ENCODE measurements at regions not wholly inside any gene's neighbourhood (a gene's known extent, or its start where the extent isn't known, plus 50 kb on each side); places are given as distances from the start of the nearest gene placed in this dataset.

DNA sequence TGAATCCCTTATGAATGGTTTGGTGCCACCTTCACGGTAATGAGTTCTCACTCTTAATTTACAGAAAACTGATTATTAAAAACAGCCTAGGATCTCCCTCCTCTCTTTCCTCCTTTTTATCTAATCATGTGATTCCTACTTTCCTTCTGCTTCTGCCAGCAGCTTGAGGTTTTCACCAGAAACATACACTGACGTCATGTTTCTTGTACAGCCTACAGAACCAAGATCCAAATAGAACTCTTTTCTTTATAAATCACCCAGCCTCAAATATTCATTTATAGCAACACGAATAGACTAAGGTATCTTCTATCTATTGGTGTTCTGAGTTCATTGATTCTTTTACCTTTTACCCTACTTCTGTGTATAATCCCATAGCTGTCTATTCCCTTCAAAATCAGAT lies 388.9 kb upstream of the CDH10 start:
- Mint-ChIP-seq H3K36me3 (ENCODE audit: insufficient read depth, unreplicated experiment) (no peaks in the 10 kb centered on the region), H3K4me1 (ENCODE audit: low read depth, unreplicated experiment) (no peaks in the 10 kb centered on the region), H3K27ac (ENCODE audit: unreplicated experiment) (no peak overlapping the region), H3K9me3 (ENCODE audit: unreplicated experiment) (no peaks in the 10 kb centered on the region), H3K27me3 (ENCODE audit: insufficient read depth, unreplicated experiment) (no peaks in the 10 kb centered on the region), H3K4me3 (ENCODE audit: unreplicated experiment) (no peak overlapping the region)
- Histone ChIP-seq H3K27me3 (replicated peaks; ENCODE audit: control insufficient read depth, insufficient read depth, low read length) (no peaks in the 10 kb centered on the region), H3K4me3 (ENCODE audit: low read depth, low read length) (no peak overlapping the region), H3K36me3 (ENCODE audit: control insufficient read depth, insufficient read depth, low read length) (no peaks in the 10 kb centered on the region), H3K9me3 (no peaks in the 10 kb centered on the region), H3K4me1 (no peaks in the 10 kb centered on the region)
- ChIA-PET CTCF (no interaction called here), POLR2A (no interaction called here)
- no peak for TF ChIP-seq CTCF (IDR thresholded peaks at IDR 0.05; ENCODE audit: insufficient read depth in 1 of 2, low read depth in 1 of 2, low read length in 1 of 2, severe bottlenecking in 1 of 2, unreplicated experiment in 1 of 2)
- intact Hi-C loops (cut with micrococcal nuclease; ENCODE audit: unreplicated experiment) = no loop called here
- BruUV-seq (replicated peaks) = no TSS peak
- no peak for DNase-seq

- H3K27me3 Mint-ChIP-seq (ENCODE audit: insufficient read depth, unreplicated experiment) = peaks cover 3% of the 10 kb centered on the region
- Histone ChIP-seq H3K9me3 (no peaks in the 10 kb centered on the region), H3K36me3 (ENCODE audit: control insufficient read depth, insufficient read depth, low read length) (no peaks in the 10 kb centered on the region), H3K4me1 (no peaks in the 10 kb centered on the region), H3K27me3 (replicated peaks; ENCODE audit: control insufficient read depth, insufficient read depth, low read length) (no peaks in the 10 kb centered on the region), H3K4me3 (ENCODE audit: low read depth, low read length) (no peak overlapping the region)
- BruUV-seq (replicated peaks) = no TSS peak
- H3K36me3 Mint-ChIP-seq (ENCODE audit: insufficient read depth, unreplicated experiment) = no peaks in the 10 kb centered on the region
- POLR2A ChIA-PET = no interaction called here
- no peaks in the 10 kb centered on the region for H3K4me1 Mint-ChIP-seq (ENCODE audit: low read depth, unreplicated experiment)
- no peaks in the 10 kb centered on the region for H3K9me3 Mint-ChIP-seq (ENCODE audit: unreplicated experiment)
- H3K27ac Mint-ChIP-seq (ENCODE audit: unreplicated experiment) = no peak overlapping the region
- no peak for TF ChIP-seq CTCF (IDR thresholded peaks at IDR 0.05; ENCODE audit: insufficient read depth in 1 of 2, low read depth in 1 of 2, low read length in 1 of 2, severe bottlenecking in 1 of 2, unreplicated experiment in 1 of 2)
- DNase-seq = no peak
- H3K4me3 Mint-ChIP-seq (ENCODE audit: unreplicated experiment) = no peak overlapping the region
- CTCF ChIA-PET = no interaction called here
- intact Hi-C loops (cut with micrococcal nuclease; ENCODE audit: unreplicated experiment) = no loop called here
These were observed 384.2 kb upstream of the CDH10 start for GRCh38 chr5:25029004-25029403.

- ChIA-PET CTCF (no interaction called here), POLR2A (no interaction called here)
- Mint-ChIP-seq H3K9me3 (ENCODE audit: unreplicated experiment) (no peaks in the 10 kb centered on the region), H3K27ac (ENCODE audit: unreplicated experiment) (no peak overlapping the region), H3K4me1 (ENCODE audit: low read depth, unreplicated experiment) (no peaks in the 10 kb centered on the region), H3K4me3 (ENCODE audit: unreplicated experiment) (no peak overlapping the region), H3K36me3 (ENCODE audit: insufficient read depth, unreplicated experiment) (no peaks in the 10 kb centered on the region), H3K27me3 (ENCODE audit: insufficient read depth, unreplicated experiment) (peaks cover 3% of the 10 kb centered on the region)
- Histone ChIP-seq H3K9me3 (no peaks in the 10 kb centered on the region), H3K36me3 (ENCODE audit: control insufficient read depth, insufficient read depth, low read length) (no peaks in the 10 kb centered on the region), H3K4me3 (ENCODE audit: low read depth, low read length) (no peak overlapping the region), H3K4me1 (no peaks in the 10 kb centered on the region), H3K27me3 (replicated peaks; ENCODE audit: control insufficient read depth, insufficient read depth, low read length) (no peaks in the 10 kb centered on the region)
- TF ChIP-seq CTCF (IDR thresholded peaks at IDR 0.05; ENCODE audit: insufficient read depth in 1 of 2, low read depth in 1 of 2, low read length in 1 of 2, severe bottlenecking in 1 of 2, unreplicated experiment in 1 of 2) = no peak
- no TSS peak for BruUV-seq (replicated peaks)
- intact Hi-C loops (cut with micrococcal nuclease; ENCODE audit: unreplicated experiment) = no loop called here
- no peak for DNase-seq
These were observed 382.7 kb upstream of the CDH10 start for GRCh38 chr5:25027526-25027925.
